Retinal pigment epithelial cell (primary cell): ENCODE measurements at regions not wholly inside any gene's neighbourhood (a gene's known extent, or its start where the extent isn't known, plus 50 kb on each side); places are given as distances from the start of the nearest gene placed in this dataset.

Experiments used
- DNase-seq: peaks from one replicate; pipeline ENCODE4 v3.0.0-alpha.2; 2010; ENCODE audit warnings: low read depth
- H3K4me3 ChIP-seq: 2 replicates; pipeline ENCODE4 v1.5.1; 2011; ENCODE audit warnings: mild to moderate bottlenecking, low read length, control low read depth, moderate library complexity
- TF ChIP-seq, protein P1 (sequence below): conservative IDR thresholded peaks from 2 replicates; pipeline ENCODE4 v1.5.1; 2011; ENCODE audit warnings: low read depth, low read length, control low read depth, inconsistent platforms

DNA sequence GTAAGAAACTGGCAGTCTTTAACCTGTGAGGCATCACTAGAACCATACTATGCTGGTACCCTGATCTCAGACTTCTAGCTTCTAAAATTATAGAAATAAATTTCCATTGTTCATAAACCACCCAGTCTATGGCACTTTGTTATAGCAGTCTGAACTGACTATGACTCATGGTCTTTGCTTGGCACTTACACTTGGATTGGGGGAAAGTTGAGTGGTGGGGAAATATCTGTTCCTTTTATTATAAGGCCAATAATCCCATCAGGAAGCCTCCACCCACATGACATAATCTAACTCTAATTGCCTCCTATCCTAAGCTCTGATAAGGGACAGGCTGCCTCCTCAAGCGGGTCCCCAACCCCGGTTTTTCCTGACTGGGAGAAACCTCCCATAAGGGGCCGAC, 61.4 kb upstream of the PACRGL start:
- no peak overlapping the region for H3K4me3 ChIP-seq
- DNase-seq = no peak
- TF ChIP-seq, protein P1, sequence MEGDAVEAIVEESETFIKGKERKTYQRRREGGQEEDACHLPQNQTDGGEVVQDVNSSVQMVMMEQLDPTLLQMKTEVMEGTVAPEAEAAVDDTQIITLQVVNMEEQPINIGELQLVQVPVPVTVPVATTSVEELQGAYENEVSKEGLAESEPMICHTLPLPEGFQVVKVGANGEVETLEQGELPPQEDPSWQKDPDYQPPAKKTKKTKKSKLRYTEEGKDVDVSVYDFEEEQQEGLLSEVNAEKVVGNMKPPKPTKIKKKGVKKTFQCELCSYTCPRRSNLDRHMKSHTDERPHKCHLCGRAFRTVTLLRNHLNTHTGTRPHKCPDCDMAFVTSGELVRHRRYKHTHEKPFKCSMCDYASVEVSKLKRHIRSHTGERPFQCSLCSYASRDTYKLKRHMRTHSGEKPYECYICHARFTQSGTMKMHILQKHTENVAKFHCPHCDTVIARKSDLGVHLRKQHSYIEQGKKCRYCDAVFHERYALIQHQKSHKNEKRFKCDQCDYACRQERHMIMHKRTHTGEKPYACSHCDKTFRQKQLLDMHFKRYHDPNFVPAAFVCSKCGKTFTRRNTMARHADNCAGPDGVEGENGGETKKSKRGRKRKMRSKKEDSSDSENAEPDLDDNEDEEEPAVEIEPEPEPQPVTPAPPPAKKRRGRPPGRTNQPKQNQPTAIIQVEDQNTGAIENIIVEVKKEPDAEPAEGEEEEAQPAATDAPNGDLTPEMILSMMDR = no peak

DNA sequence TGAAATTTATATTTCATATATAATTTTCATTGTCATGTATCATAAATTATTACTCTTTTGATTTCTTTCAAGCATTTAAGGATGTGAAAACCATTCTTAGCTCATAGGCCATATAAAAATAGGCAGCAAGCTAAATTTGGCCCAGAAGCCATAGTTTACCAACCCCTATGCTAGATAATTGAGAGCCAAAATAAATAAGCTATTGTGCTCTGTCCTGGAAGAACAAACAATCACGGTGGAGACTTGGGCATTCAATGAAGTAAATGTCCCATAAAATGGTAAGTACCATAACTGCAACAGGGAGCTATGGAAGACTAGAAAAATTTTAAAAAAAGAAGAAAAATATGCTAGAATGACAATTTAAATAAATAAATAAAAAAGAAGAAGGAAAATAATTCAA, 60.9 kb upstream of the PACRGL start:
- TF ChIP-seq, protein P1 = no peak
- DNase-seq = no peak
- no peak overlapping the region for H3K4me3 ChIP-seq

DNA sequence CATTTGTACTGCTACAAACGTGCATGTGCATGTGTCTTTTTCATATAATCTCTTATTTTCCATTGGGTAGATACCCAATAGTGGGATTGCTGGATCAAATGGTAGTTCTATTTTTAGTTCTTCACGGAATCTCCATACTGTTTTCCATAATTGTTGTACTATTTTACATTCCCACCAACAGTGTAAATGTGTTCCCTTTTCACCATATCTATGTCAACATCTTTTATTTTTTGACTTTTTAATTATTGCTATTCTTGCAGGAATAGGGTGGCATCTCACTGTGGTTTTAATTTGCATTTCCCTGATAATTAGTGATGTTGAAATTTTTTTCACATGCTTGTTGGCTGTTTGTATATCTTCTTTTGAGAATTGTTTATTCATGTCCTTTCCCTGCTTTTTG, 59.3 kb upstream of the PACRGL start:
- DNase-seq = no peak
- no peak overlapping the region for H3K4me3 ChIP-seq
- TF ChIP-seq, protein P1 = no peak

DNA sequence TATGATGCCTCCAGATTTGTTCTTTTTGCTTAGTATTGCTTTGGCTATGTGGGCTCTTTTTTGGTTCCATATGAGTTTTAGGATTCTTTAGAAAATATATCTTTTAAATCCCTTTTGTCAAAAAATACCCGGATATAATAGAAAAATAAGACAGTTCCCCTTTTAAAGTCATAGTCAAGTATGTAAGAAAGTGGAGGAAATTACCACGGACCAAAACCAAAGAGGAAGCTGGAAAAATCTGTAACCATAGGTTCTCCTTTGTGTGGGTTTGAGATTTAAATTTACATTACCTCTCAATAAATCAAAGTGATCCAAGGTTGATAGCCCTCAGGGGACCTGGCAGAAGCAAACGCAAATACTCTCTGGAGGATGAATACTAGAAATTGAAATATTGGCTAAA, 58.3 kb upstream of the PACRGL start:
- no peak for DNase-seq
- TF ChIP-seq, protein P1 = no peak
- H3K4me3 ChIP-seq = no peak overlapping the region

DNA sequence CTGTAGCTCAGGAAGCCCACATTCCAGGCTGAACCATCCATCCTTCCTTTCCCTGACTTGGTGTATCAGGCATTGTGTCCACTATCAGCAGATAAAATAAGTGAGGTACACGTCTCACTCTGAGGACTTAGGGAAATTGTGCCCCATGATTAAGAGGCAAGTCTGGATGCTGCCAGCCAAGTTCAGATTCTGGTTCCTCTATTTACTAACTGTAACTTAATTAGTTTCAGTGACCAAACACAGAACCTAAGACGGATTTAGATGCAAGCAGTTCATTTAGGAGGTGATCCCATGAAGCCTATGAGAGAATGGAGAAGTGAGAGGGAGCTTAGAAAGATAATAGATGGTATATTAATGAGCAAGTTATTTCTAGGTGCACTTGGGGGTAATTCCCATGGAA, 56.6 kb upstream of the PACRGL start:
- H3K4me3 ChIP-seq = no peak overlapping the region
- TF ChIP-seq, protein P1 = no peak
- DNase-seq = no peak

DNA sequence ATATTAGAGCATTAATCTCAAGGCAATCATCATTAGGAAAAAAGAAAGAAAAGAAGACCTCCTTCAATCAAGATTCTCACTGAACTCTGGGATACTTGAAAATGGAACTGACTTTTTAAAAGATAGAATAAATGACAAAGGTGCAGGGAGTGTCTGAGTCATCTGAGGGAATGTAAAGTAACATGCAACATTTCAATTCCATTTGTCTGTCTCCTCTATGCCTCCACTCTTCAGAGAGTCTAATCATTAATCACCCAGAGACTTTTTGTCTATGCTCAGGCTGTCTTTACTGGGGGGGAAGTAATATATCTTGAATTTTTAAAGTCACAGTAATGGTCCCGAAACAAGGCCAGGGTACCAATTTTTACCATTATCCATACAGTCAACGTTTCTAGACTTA, 55.0 kb upstream of the PACRGL start:
- no peak for DNase-seq
- no peak overlapping the region for H3K4me3 ChIP-seq
- TF ChIP-seq, protein P1 = no peak

DNA sequence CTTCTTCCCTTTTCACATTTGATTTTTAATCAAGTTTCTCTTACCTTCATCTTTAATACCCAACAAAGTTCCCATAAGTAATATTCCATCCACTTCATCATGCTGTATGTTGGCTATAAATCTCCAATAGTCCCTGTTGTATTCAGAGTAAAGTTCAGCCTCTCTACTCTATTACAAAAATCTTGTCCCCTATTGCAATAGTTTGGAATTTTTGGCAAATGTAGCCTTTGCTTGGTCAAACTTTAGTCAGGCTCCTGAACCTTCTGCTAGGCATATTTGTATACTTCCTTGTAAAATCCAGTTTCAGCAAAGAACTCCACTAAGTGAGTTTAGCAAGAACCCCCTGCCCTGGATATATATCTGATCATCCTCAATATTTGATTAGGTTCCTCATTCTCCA, 54.0 kb upstream of the PACRGL start:
- TF ChIP-seq, protein P1 = no peak
- DNase-seq = no peak
- no peak overlapping the region for H3K4me3 ChIP-seq
